Loucy (cell line): ENCODE measurements at regions not wholly inside any gene's neighbourhood (a gene's known extent, or its start where the extent isn't known, plus 50 kb on each side); places are given as distances from the start of the nearest gene placed in this dataset.

ENCODE experiments used
- H2AFZ ChIP-seq: fragments of 200-600 bp; sonication (generic); 2 replicates; pipeline ENCODE4 v1.6.0; 2016; ENCODE audit warnings: antibody characterized with exemption, mild to moderate bottlenecking, low read length, moderate library complexity
- H3F3A ChIP-seq: fragments of 200-600 bp; 2 replicates; pipeline ENCODE4 v1.6.0; 2016; ENCODE audit warnings: antibody characterized with exemption, low read depth, mild to moderate bottlenecking
- H3K27me3 ChIP-seq: fragments of 200-600 bp; sonication (generic); 2 replicates; pipeline ENCODE4 v1.6.1; 2014; ENCODE audit warnings: low read length, mild to moderate bottlenecking; ENCODE audit not compliant: insufficient read depth, poor library complexity, severe bottlenecking
- H3K36me3 ChIP-seq: fragments of 200-600 bp; sonication (generic); 2 replicates; pipeline ENCODE4 v1.6.1; 2016; ENCODE audit warnings: low read length; ENCODE audit not compliant: insufficient read depth
- H3K4me1 ChIP-seq: fragments of 200-600 bp; sonication (generic); 2 replicates; pipeline ENCODE4 v1.5.1; 2014; ENCODE audit warnings: low read length, mild to moderate bottlenecking; ENCODE audit not compliant: insufficient read depth, poor library complexity, severe bottlenecking
- H3K4me2 ChIP-seq: fragments of 200-600 bp; sonication (generic); 2 replicates; pipeline ENCODE4 v1.6.0; 2014; ENCODE audit warnings: antibody characterized with exemption, low read length, low read depth, mild to moderate bottlenecking; ENCODE audit not compliant: poor library complexity, severe bottlenecking
- H3K4me3 ChIP-seq: fragments of 200-600 bp; sonication (generic); 2 replicates; pipeline ENCODE4 v1.5.1; 2014; ENCODE audit warnings: low read length, mild to moderate bottlenecking, mixed read lengths; ENCODE audit not compliant: poor library complexity, severe bottlenecking
- H3K79me2 ChIP-seq: fragments of 200-600 bp; sonication (generic); 2 replicates; pipeline ENCODE4 v1.6.1; 2014; ENCODE audit warnings: low read length; ENCODE audit not compliant: insufficient read depth
- H3K9ac ChIP-seq: fragments of 200-600 bp; sonication (generic); 2 replicates; pipeline ENCODE4 v1.6.0; 2014; ENCODE audit warnings: mild to moderate bottlenecking, low read depth, low read length, moderate library complexity; ENCODE audit not compliant: poor library complexity, severe bottlenecking
- H3K9me2 ChIP-seq: fragments of 200-600 bp; sonication (generic); replicated peaks from 2 replicates; pipeline ENCODE4 v1.6.1; 2016; ENCODE audit warnings: low read depth, low read length, mixed read lengths
- H3K9me3 ChIP-seq: fragments of 200-600 bp; sonication (generic); 2 replicates; pipeline ENCODE4 v1.6.1; 2014; ENCODE audit warnings: mild to moderate bottlenecking, antibody characterized with exemption, low read length, low read depth; ENCODE audit not compliant: insufficient read depth
- H4K20me1 ChIP-seq: fragments of 200-600 bp; sonication (generic); 2 replicates; pipeline ENCODE4 v1.6.0; 2014; ENCODE audit warnings: antibody characterized with exemption, low read length, mild to moderate bottlenecking; ENCODE audit not compliant: insufficient read depth, poor library complexity, severe bottlenecking
- CTCF ChIP-seq: fragments of 200-600 bp; sonication (generic); conservative IDR thresholded peaks from 2 replicates; pipeline ENCODE4 v1.5.1; 2014; ENCODE audit warnings: mild to moderate bottlenecking, antibody characterized with exemption, low read length
- EZH2phosphoT487 ChIP-seq: fragments of 200-600 bp; IDR thresholded peaks from 2 replicates; pipeline ENCODE4 v1.6.1; 2018; ENCODE audit warnings: antibody characterized with exemption, mild to moderate bottlenecking, moderate library complexity, borderline replicate concordance

GRCh38 chr20:40781327-40782042 lies 92.4 kb upstream of the MAFB start:
- Histone ChIP-seq H2AFZ (no peak overlapping the region), H3K4me2 (no peak overlapping the region), H3K79me2 (no peaks in the 10 kb centered on the region), H3F3A (no peaks in the 10 kb centered on the region), H3K4me3 (no peak overlapping the region), H3K9me3 (no peaks in the 10 kb centered on the region), H3K4me1 (no peaks in the 10 kb centered on the region), H3K9me2 (no peaks in the 10 kb centered on the region), H4K20me1 (no peaks in the 10 kb centered on the region), H3K36me3 (no peaks in the 10 kb centered on the region), H3K27me3 (no peaks in the 10 kb centered on the region), H3K9ac (no peak overlapping the region)
- TF ChIP-seq CTCF (no peak), EZH2phosphoT487 (no peak)

GRCh38 chr20:40782043-40782368 lies 93.0 kb upstream of the MAFB start:
- Histone ChIP-seq H3K36me3 (no peaks in the 10 kb centered on the region), H3K9ac (no peak overlapping the region), H3K9me3 (no peaks in the 10 kb centered on the region), H3K79me2 (no peaks in the 10 kb centered on the region), H3K4me2 (no peak overlapping the region), H3K27me3 (no peaks in the 10 kb centered on the region), H3K4me3 (no peak overlapping the region), H2AFZ (no peak overlapping the region), H3F3A (no peaks in the 10 kb centered on the region), H3K9me2 (no peaks in the 10 kb centered on the region), H3K4me1 (no peaks in the 10 kb centered on the region), H4K20me1 (no peaks in the 10 kb centered on the region)
- no peak for TF ChIP-seq CTCF
- no peak for TF ChIP-seq EZH2phosphoT487

GRCh38 chr20:40785346-40785745 lies 96.3 kb upstream of the MAFB start:
- no peak overlapping the region for H3K4me3 ChIP-seq
- H3K27me3 ChIP-seq = no peaks in the 10 kb centered on the region
- H3F3A ChIP-seq = no peaks in the 10 kb centered on the region
- H2AFZ ChIP-seq = no peak overlapping the region
- H3K4me2 ChIP-seq = no peak overlapping the region
- no peaks in the 10 kb centered on the region for H4K20me1 ChIP-seq
- no peaks in the 10 kb centered on the region for H3K79me2 ChIP-seq
- no peaks in the 10 kb centered on the region for H3K9me2 ChIP-seq
- H3K9ac ChIP-seq = no peak overlapping the region
- H3K9me3 ChIP-seq = no peaks in the 10 kb centered on the region
- H3K36me3 ChIP-seq = no peaks in the 10 kb centered on the region
- no peaks in the 10 kb centered on the region for H3K4me1 ChIP-seq
- TF ChIP-seq EZH2phosphoT487 = no peak
- no peak for TF ChIP-seq CTCF
